Thyroid gland (tissue), 4 donors: ENCODE measurements at regions not wholly inside any gene's neighbourhood (a gene's known extent, or its start where the extent isn't known, plus 50 kb on each side); places are given as distances from the start of the nearest gene placed in this dataset.

Experiments used
- CTCF ChIP-seq, 6 experiments: fragments of 200-600 bp in 3 of 6; fragments of 450-650 bp in 3 of 6; sonication (generic) in 3 of 6; IDR thresholded peaks; one replicate each; pipeline ENCODE4 v1.5.1; 2016 to 2019; ENCODE audit warnings: antibody characterized with exemption in 6 of 6, mild to moderate bottlenecking in 2 of 6, inconsistent platforms in 1 of 6, moderate library complexity in 1 of 6
- POLR2A ChIP-seq, 2 donors: fragments of 450-650 bp; IDR thresholded peaks; one replicate each; pipeline ENCODE4 v1.6.1; 2017; ENCODE audit warnings: antibody characterized with exemption in 2 of 2, mild to moderate bottlenecking in 2 of 2, moderate library complexity in 1 of 2

DNA sequence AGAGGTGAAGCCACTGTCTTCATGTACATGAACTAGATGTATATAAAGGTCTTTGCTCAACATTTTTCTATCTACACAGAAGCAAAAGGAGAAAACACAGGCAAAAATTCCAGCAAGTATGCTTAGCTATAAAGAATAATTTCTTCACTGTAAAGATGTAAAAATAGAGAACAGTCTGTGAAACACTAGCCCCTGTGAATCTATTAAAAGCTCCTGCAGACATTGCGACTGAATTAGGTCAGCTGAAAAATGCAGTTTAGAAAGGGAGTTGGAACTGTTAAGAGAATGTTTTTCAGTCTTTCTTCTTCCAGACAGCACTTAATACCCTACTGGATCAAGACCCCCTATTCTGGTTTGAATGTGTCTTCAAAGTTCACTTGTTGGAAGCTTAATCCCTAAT, 291.5 kb downstream of the KBTBD8 start:
- TF ChIP-seq CTCF (IDR thresholded peaks at IDR 0.05) (no peak), POLR2A (IDR thresholded peaks at IDR 0.05) (no peak)
